ENCODE measurements at regions not wholly inside any gene's neighbourhood (a gene's known extent, or its start where the extent isn't known, plus 50 kb on each side); places are given as distances from the start of the nearest gene placed in this dataset.

GRCh38 chr14:103259184-103259583 is 74.9 kb upstream of the EIF5 start:
- no peak for TF ChIP-seq POLR2A (IDR thresholded peaks at IDR 0.05)
- no peak for TF ChIP-seq CTCF (IDR thresholded peaks at IDR 0.05)
- intact Hi-C loops (cut with DNase I; ENCODE audit: low total_unique reads) = no loop called here
- peak in 1 of 2 donors; percentile 65 for DNase-seq (ENCODE audit: low spot score in 2 of 2)
- H3K4me3 ChIP-seq (ENCODE audit: low read depth, poor library complexity, severe bottlenecking) = no peak overlapping the region
- WGBS, 2 donors = 91 to 92% methylated on average over 10 of the region's 10 CpGs

GRCh38 chr14:103259801-103260628 is 74.0 kb upstream of the EIF5 start:
- TF ChIP-seq CTCF (IDR thresholded peaks at IDR 0.05) = no peak
- no peak for TF ChIP-seq POLR2A (IDR thresholded peaks at IDR 0.05)
- intact Hi-C loops (cut with DNase I; ENCODE audit: low total_unique reads) = no loop called here
- peak in 1 of 2 donors; percentile 85 for DNase-seq (ENCODE audit: low spot score in 2 of 2)
- peak overlapping the region; percentile 29 for H3K4me3 ChIP-seq (ENCODE audit: low read depth, poor library complexity, severe bottlenecking)
- 41 to 44% methylated on average over 19 of the region's 19 CpGs for WGBS, 2 donors

GRCh38 chr14:103260629-103261124 is 73.4 kb upstream of the EIF5 start:
- peak overlapping the region; percentile 29 for H3K4me3 ChIP-seq (ENCODE audit: low read depth, poor library complexity, severe bottlenecking)
- intact Hi-C loops (cut with DNase I; ENCODE audit: low total_unique reads) = no loop called here
- WGBS, 2 donors = 0 to 2% methylated on average over 9 of the region's 9 CpGs
- DNase-seq (ENCODE audit: low spot score in 2 of 2) = peak in 1 of 2 donors; percentile 91
- TF ChIP-seq POLR2A (IDR thresholded peaks at IDR 0.05) (no peak), CTCF (IDR thresholded peaks at IDR 0.05) (no peak)

- DNase-seq (ENCODE audit: low spot score in 2 of 2) = peak in 1 of 2 donors; percentile 72
- no peak overlapping the region for H3K4me3 ChIP-seq (ENCODE audit: low read depth, poor library complexity, severe bottlenecking)
- intact Hi-C loops (cut with DNase I; ENCODE audit: low total_unique reads) = no loop called here
- TF ChIP-seq CTCF (IDR thresholded peaks at IDR 0.05) = no peak
- TF ChIP-seq POLR2A (IDR thresholded peaks at IDR 0.05) = no peak
- WGBS, 2 donors = 82 to 89% methylated on average over 11 of the region's 11 CpGs
Observed at GRCh38 chr14:103267226-103267910, 66.7 kb upstream of the EIF5 start.

GRCh38 chr14:103271189-103271588 is 62.8 kb upstream of the EIF5 start:
- intact Hi-C loops (cut with DNase I; ENCODE audit: low total_unique reads) = no loop called here
- WGBS, 2 donors = 89 to 93% methylated on average over 7 of the region's 7 CpGs
- TF ChIP-seq POLR2A (IDR thresholded peaks at IDR 0.05) (no peak), CTCF (IDR thresholded peaks at IDR 0.05) (no peak)
- H3K4me3 ChIP-seq (ENCODE audit: low read depth, poor library complexity, severe bottlenecking) = no peak overlapping the region
- no peak for DNase-seq (ENCODE audit: low spot score in 2 of 2)
